ENCODE measurements at regions not wholly inside any gene's neighbourhood (a gene's known extent, or its start where the extent isn't known, plus 50 kb on each side); places are given as distances from the start of the nearest gene placed in this dataset.

- TF ChIP-seq POLR2A (IDR thresholded peaks at IDR 0.05), result no peak
- no peak for TF ChIP-seq CTCF (IDR thresholded peaks at IDR 0.05 in 8 of 11, conservative IDR thresholded peaks at IDR 0.05 in 3 of 11)
- no peak for TF ChIP-seq POLR2AphosphoS5 (IDR thresholded peaks at IDR 0.05)
Observed at GRCh38 chr1:104266612-104267011, 516.9 kb downstream of the AMY1C start.
